Loucy (cell line): ENCODE measurements at regions not wholly inside any gene's neighbourhood (a gene's known extent, or its start where the extent isn't known, plus 50 kb on each side); places are given as distances from the start of the nearest gene placed in this dataset.
A peak's percentile ranks its signal among the peaks of the same experiment; 100 is the strongest.

Experiments used
- H2AFZ ChIP-seq: fragments of 200-600 bp; sonication (generic); 2 replicates; pipeline ENCODE4 v1.6.0; 2016; ENCODE audit warnings: antibody characterized with exemption, mild to moderate bottlenecking, low read length, moderate library complexity
- H3F3A ChIP-seq: fragments of 200-600 bp; 2 replicates; pipeline ENCODE4 v1.6.0; 2016; ENCODE audit warnings: antibody characterized with exemption, low read depth, mild to moderate bottlenecking
- H3K27me3 ChIP-seq: fragments of 200-600 bp; sonication (generic); 2 replicates; pipeline ENCODE4 v1.6.1; 2014; ENCODE audit warnings: low read length, mild to moderate bottlenecking; ENCODE audit not compliant: insufficient read depth, poor library complexity, severe bottlenecking
- H3K36me3 ChIP-seq: fragments of 200-600 bp; sonication (generic); 2 replicates; pipeline ENCODE4 v1.6.1; 2016; ENCODE audit warnings: low read length; ENCODE audit not compliant: insufficient read depth
- H3K4me1 ChIP-seq: fragments of 200-600 bp; sonication (generic); 2 replicates; pipeline ENCODE4 v1.5.1; 2014; ENCODE audit warnings: low read length, mild to moderate bottlenecking; ENCODE audit not compliant: insufficient read depth, poor library complexity, severe bottlenecking
- H3K4me2 ChIP-seq: fragments of 200-600 bp; sonication (generic); 2 replicates; pipeline ENCODE4 v1.6.0; 2014; ENCODE audit warnings: antibody characterized with exemption, low read length, low read depth, mild to moderate bottlenecking; ENCODE audit not compliant: poor library complexity, severe bottlenecking
- H3K4me3 ChIP-seq: fragments of 200-600 bp; sonication (generic); 2 replicates; pipeline ENCODE4 v1.5.1; 2014; ENCODE audit warnings: low read length, mild to moderate bottlenecking, mixed read lengths; ENCODE audit not compliant: poor library complexity, severe bottlenecking
- H3K79me2 ChIP-seq: fragments of 200-600 bp; sonication (generic); 2 replicates; pipeline ENCODE4 v1.6.1; 2014; ENCODE audit warnings: low read length; ENCODE audit not compliant: insufficient read depth
- H3K9ac ChIP-seq: fragments of 200-600 bp; sonication (generic); 2 replicates; pipeline ENCODE4 v1.6.0; 2014; ENCODE audit warnings: mild to moderate bottlenecking, low read depth, low read length, moderate library complexity; ENCODE audit not compliant: poor library complexity, severe bottlenecking
- H3K9me2 ChIP-seq: fragments of 200-600 bp; sonication (generic); replicated peaks from 2 replicates; pipeline ENCODE4 v1.6.1; 2016; ENCODE audit warnings: low read depth, low read length, mixed read lengths
- H3K9me3 ChIP-seq: fragments of 200-600 bp; sonication (generic); 2 replicates; pipeline ENCODE4 v1.6.1; 2014; ENCODE audit warnings: mild to moderate bottlenecking, antibody characterized with exemption, low read length, low read depth; ENCODE audit not compliant: insufficient read depth
- H4K20me1 ChIP-seq: fragments of 200-600 bp; sonication (generic); 2 replicates; pipeline ENCODE4 v1.6.0; 2014; ENCODE audit warnings: antibody characterized with exemption, low read length, mild to moderate bottlenecking; ENCODE audit not compliant: insufficient read depth, poor library complexity, severe bottlenecking
- EZH2phosphoT487 ChIP-seq: fragments of 200-600 bp; IDR thresholded peaks from 2 replicates; pipeline ENCODE4 v1.6.1; 2018; ENCODE audit warnings: antibody characterized with exemption, mild to moderate bottlenecking, moderate library complexity, borderline replicate concordance
- TF ChIP-seq, protein P1 (sequence below): fragments of 200-600 bp; sonication (generic); conservative IDR thresholded peaks from 2 replicates; pipeline ENCODE4 v1.5.1; 2014; ENCODE audit warnings: mild to moderate bottlenecking, antibody characterized with exemption, low read length

- Histone ChIP-seq H3F3A (no peaks in the 10 kb centered on the region), H3K9me2 (no peaks in the 10 kb centered on the region), H3K4me1 (no peaks in the 10 kb centered on the region), H3K9me3 (no peaks in the 10 kb centered on the region), H3K4me2 (no peak overlapping the region), H3K36me3 (no peaks in the 10 kb centered on the region), H3K9ac (no peak overlapping the region), H2AFZ (no peak overlapping the region), H4K20me1 (no peaks in the 10 kb centered on the region), H3K27me3 (no peaks in the 10 kb centered on the region), H3K4me3 (no peak overlapping the region), H3K79me2 (no peaks in the 10 kb centered on the region)
- no peak for TF ChIP-seq EZH2phosphoT487
- TF ChIP-seq, protein P1, sequence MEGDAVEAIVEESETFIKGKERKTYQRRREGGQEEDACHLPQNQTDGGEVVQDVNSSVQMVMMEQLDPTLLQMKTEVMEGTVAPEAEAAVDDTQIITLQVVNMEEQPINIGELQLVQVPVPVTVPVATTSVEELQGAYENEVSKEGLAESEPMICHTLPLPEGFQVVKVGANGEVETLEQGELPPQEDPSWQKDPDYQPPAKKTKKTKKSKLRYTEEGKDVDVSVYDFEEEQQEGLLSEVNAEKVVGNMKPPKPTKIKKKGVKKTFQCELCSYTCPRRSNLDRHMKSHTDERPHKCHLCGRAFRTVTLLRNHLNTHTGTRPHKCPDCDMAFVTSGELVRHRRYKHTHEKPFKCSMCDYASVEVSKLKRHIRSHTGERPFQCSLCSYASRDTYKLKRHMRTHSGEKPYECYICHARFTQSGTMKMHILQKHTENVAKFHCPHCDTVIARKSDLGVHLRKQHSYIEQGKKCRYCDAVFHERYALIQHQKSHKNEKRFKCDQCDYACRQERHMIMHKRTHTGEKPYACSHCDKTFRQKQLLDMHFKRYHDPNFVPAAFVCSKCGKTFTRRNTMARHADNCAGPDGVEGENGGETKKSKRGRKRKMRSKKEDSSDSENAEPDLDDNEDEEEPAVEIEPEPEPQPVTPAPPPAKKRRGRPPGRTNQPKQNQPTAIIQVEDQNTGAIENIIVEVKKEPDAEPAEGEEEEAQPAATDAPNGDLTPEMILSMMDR, result peak; percentile 70
Measured at GRCh38 chr5:103808464-103809106, 246.0 kb upstream of the NUDT12 start.

DNA sequence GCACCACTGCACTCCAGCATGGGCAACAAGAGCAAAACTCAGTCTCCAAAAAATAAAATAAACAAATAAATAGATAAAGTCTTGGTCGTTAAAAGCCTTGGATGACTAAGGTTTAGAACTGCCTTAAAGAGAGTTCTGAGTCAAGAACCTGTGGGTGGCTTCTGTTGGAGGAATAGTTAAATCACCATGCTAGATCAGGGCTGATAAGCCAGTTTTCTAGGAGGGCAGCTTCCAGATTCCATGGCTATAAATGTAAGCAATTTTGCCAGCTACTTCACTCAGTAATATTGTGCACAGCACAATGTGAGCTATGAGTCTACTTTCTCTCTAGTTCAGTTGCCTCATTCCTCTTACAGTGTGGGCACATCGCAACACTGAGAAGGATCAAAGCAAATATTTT, 242.1 kb upstream of the NUDT12 start:
- Histone ChIP-seq H3K4me3 (no peak overlapping the region), H2AFZ (no peak overlapping the region), H3K9me2 (no peaks in the 10 kb centered on the region), H3K9ac (no peak overlapping the region), H3K27me3 (no peaks in the 10 kb centered on the region), H3K4me1 (no peaks in the 10 kb centered on the region), H3K79me2 (no peaks in the 10 kb centered on the region), H4K20me1 (no peaks in the 10 kb centered on the region), H3K9me3 (no peaks in the 10 kb centered on the region), H3K4me2 (no peak overlapping the region), H3K36me3 (no peaks in the 10 kb centered on the region), H3F3A (no peaks in the 10 kb centered on the region)
- no peak for TF ChIP-seq EZH2phosphoT487
- TF ChIP-seq, protein P1, result no peak

GRCh38 chr5:103801681-103802080, 239.1 kb upstream of the NUDT12 start:
- no peaks in the 10 kb centered on the region for H3F3A ChIP-seq
- H3K4me1 ChIP-seq, result no peaks in the 10 kb centered on the region
- no peak overlapping the region for H3K4me3 ChIP-seq

More at GRCh38 chr5:103801681-103802080, 239.1 kb upstream of the NUDT12 start:
- no peaks in the 10 kb centered on the region for H3K79me2 ChIP-seq
- H3K27me3 ChIP-seq, result no peaks in the 10 kb centered on the region
- H3K9me3 ChIP-seq, result no peaks in the 10 kb centered on the region
- no peak overlapping the region for H3K4me2 ChIP-seq
- no peak for TF ChIP-seq EZH2phosphoT487
- TF ChIP-seq, protein P1, result no peak
- no peaks in the 10 kb centered on the region for H3K9me2 ChIP-seq
- no peaks in the 10 kb centered on the region for H3K36me3 ChIP-seq
- no peaks in the 10 kb centered on the region for H4K20me1 ChIP-seq
- no peak overlapping the region for H2AFZ ChIP-seq
- H3K9ac ChIP-seq, result no peak overlapping the region
